Glutamatergic neuron (in vitro differentiated cells): ENCODE measurements at regions not wholly inside any gene's neighbourhood (a gene's known extent, or its start where the extent isn't known, plus 50 kb on each side); places are given as distances from the start of the nearest gene placed in this dataset.

Source experiments
- DNase-seq: peaks from one replicate; pipeline ENCODE4 v3.0.0; 2022
- H3K27ac Mint-ChIP-seq: one replicate; pipeline ENCODE4 v1.8.0; 2020; ENCODE audit warnings: mild to moderate bottlenecking, mixed read lengths, inconsistent platforms; ENCODE audit not compliant: unreplicated experiment
- H3K27me3 Mint-ChIP-seq: one replicate; pipeline ENCODE4 v1.8.0; 2020; ENCODE audit warnings: mild to moderate bottlenecking, moderate library complexity, mixed read lengths, inconsistent platforms; ENCODE audit not compliant: unreplicated experiment
- H3K36me3 Mint-ChIP-seq: one replicate; pipeline ENCODE4 v1.8.0; 2020; ENCODE audit warnings: mild to moderate bottlenecking, mixed read lengths, inconsistent platforms; ENCODE audit not compliant: unreplicated experiment
- H3K4me1 Mint-ChIP-seq: one replicate; pipeline ENCODE4 v1.8.0; 2020; ENCODE audit warnings: mild to moderate bottlenecking, low read depth, mixed read lengths, inconsistent platforms; ENCODE audit not compliant: unreplicated experiment
- H3K4me3 Mint-ChIP-seq: one replicate; pipeline ENCODE4 v1.8.0; 2020; ENCODE audit warnings: mild to moderate bottlenecking, mixed read lengths, inconsistent platforms; ENCODE audit not compliant: unreplicated experiment
- H3K9me3 Mint-ChIP-seq: one replicate; pipeline ENCODE4 v1.8.0; 2020; ENCODE audit warnings: mild to moderate bottlenecking, moderate library complexity, mixed read lengths, inconsistent platforms; ENCODE audit not compliant: unreplicated experiment
- CTCF ChIP-seq: fragments of 200-600 bp; sonication (generic); IDR thresholded peaks from one replicate; pipeline ENCODE4 v1.5.0; 2021; ENCODE audit not compliant: partially characterized antibody, unreplicated experiment

DNA sequence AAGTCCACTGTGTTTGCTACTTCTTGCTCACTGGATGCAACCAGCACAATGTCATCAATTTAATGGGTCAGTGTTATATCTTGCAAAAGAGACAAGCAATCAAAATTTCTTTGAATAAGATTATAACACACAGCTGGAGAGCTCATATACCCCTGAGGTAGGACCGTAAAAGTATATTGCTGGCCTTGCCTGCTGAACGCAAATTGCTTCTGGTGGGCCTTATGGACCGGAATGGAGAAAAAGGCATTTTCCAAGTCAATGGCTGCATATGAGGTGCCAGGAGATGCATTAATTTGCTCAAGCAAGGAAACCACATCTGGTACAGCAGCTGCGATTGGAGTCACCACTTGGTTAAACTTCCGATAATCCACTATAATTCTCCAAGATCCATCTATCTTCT lies 119.1 kb downstream of the ZNF280B start:
- peaks cover 5% of the 10 kb centered on the region for H3K9me3 Mint-ChIP-seq
- no peak for TF ChIP-seq CTCF
- H3K27me3 Mint-ChIP-seq: peaks cover 11% of the 10 kb centered on the region
- no peak overlapping the region for H3K4me3 Mint-ChIP-seq
- peaks cover 5% of the 10 kb centered on the region for H3K36me3 Mint-ChIP-seq
- DNase-seq: no peak
- no peak overlapping the region for H3K27ac Mint-ChIP-seq
- H3K4me1 Mint-ChIP-seq: no peaks in the 10 kb centered on the region

DNA sequence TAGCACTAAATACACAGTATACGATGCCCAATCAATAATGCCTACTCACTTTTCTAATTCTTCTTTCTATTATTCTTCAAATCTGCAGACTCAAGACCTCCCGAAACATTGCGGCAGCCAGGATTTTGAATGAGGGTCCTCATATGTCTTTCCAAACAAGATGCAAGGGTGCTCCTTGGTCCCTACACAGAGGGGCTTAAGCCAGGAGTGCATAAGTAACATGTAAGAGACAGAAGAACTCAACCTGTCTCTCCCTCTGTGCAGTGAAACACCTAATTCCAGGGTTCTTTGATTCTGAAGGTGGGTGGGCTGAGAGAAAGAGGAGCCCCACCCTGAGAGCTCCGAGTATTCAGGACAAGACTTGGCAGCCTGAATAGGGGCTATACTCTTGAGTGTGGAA lies 117.6 kb downstream of the ZNF280B start:
- Mint-ChIP-seq H3K4me1 (no peaks in the 10 kb centered on the region), H3K9me3 (peaks cover 5% of the 10 kb centered on the region), H3K4me3 (no peak overlapping the region), H3K36me3 (peaks cover 5% of the 10 kb centered on the region), H3K27ac (no peak overlapping the region), H3K27me3 (peaks cover 6% of the 10 kb centered on the region)
- TF ChIP-seq CTCF: no peak
- no peak for DNase-seq

- TF ChIP-seq CTCF: no peak
- Mint-ChIP-seq H3K4me3 (no peak overlapping the region), H3K4me1 (no peaks in the 10 kb centered on the region), H3K27me3 (peaks cover 6% of the 10 kb centered on the region), H3K9me3 (peaks cover 5% of the 10 kb centered on the region), H3K36me3 (peaks cover 5% of the 10 kb centered on the region), H3K27ac (no peak overlapping the region)
- no peak for DNase-seq
Observed at GRCh38 chr22:22391543-22391942, 117.0 kb downstream of the ZNF280B start.

DNA sequence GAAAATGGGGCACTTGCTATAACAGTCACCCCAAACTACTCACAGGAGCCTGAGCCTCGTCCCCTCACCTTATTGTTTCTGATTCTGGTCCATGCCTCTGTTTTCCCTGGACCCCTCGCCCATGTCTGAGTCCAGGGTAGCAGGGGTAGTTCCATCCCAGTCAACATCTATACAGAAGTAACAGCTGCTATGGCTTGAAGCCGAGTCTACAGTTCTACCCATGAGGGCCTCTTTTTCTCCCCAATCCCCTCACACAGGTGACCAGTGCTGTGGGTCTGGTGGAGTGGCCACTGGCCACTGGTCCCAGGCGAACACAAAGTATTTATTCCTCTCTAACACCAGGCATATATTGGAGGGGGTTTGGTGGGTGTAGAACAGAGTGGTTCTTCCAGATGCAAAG lies 116.4 kb downstream of the ZNF280B start:
- no peak for TF ChIP-seq CTCF
- no peak overlapping the region for H3K27ac Mint-ChIP-seq
- no peaks in the 10 kb centered on the region for H3K4me1 Mint-ChIP-seq
- H3K27me3 Mint-ChIP-seq: peaks cover 6% of the 10 kb centered on the region
- no peak overlapping the region for H3K4me3 Mint-ChIP-seq
- H3K36me3 Mint-ChIP-seq: peaks cover 5% of the 10 kb centered on the region
- DNase-seq: no peak
- peaks cover 5% of the 10 kb centered on the region for H3K9me3 Mint-ChIP-seq

GRCh38 chr22:22394591-22394990 lies 114.0 kb downstream of the ZNF280B start:
- Mint-ChIP-seq H3K4me3 (no peak overlapping the region), H3K36me3 (peaks cover 10% of the 10 kb centered on the region), H3K9me3 (peaks cover 8% of the 10 kb centered on the region), H3K27ac (no peak overlapping the region), H3K4me1 (peaks cover 8% of the 10 kb centered on the region), H3K27me3 (peaks cover 11% of the 10 kb centered on the region)
- TF ChIP-seq CTCF: no peak
- no peak for DNase-seq
